GM23338 (cell line): ENCODE measurements at regions not wholly inside any gene's neighbourhood (a gene's known extent, or its start where the extent isn't known, plus 50 kb on each side); places are given as distances from the start of the nearest gene placed in this dataset.

Experiments
- ATAC-seq: fragments of 200-7000 bp; cut with Tn5 transposase; 3 replicates; pipeline ENCODE4 v1.9.1; 2020
- DNase-seq: peaks from one replicate; pipeline ENCODE4 v3.0.0-alpha.2; 2015; ENCODE audit warnings: low spot score
- H2AFZ ChIP-seq: fragments of 200-600 bp; sonication (generic); 2 replicates; pipeline ENCODE4 v1.8.0; 2016; ENCODE audit warnings: antibody characterized with exemption, mild to moderate bottlenecking, moderate library complexity
- H3F3A ChIP-seq: fragments of 200-600 bp; sonication (generic); replicated peaks from 2 replicates; pipeline ENCODE4 v1.8.0; 2017; ENCODE audit warnings: antibody characterized with exemption, mixed run types, low read depth
- H3K27ac ChIP-seq: fragments of 200-600 bp; sonication (generic); 2 replicates; pipeline ENCODE4 v1.6.1; 2016; ENCODE audit warnings: low read depth
- H3K27me3 ChIP-seq: fragments of 200-600 bp; sonication (generic); 2 replicates; pipeline ENCODE4 v1.8.0; 2016; ENCODE audit warnings: mild to moderate bottlenecking, mixed run types, moderate library complexity; ENCODE audit not compliant: insufficient read depth
- H3K36me3 ChIP-seq: fragments of 200-600 bp; sonication (generic); 2 replicates; pipeline ENCODE4 v1.8.0; 2016; ENCODE audit warnings: mild to moderate bottlenecking; ENCODE audit not compliant: insufficient read depth
- H3K4me1 ChIP-seq: fragments of 200-600 bp; sonication (generic); 2 replicates; pipeline ENCODE4 v1.8.0; 2016; ENCODE audit warnings: mild to moderate bottlenecking, moderate library complexity; ENCODE audit not compliant: insufficient read depth
- H3K4me2 ChIP-seq: fragments of 200-600 bp; sonication (generic); 2 replicates; pipeline ENCODE4 v1.7.1; 2017; ENCODE audit warnings: mixed run types
- H3K4me3 ChIP-seq: fragments of 200-600 bp; sonication (generic); 2 replicates; pipeline ENCODE4 v1.6.1; 2016; ENCODE audit warnings: mixed run types
- H3K79me2 ChIP-seq: fragments of 200-600 bp; sonication (generic); replicated peaks from 2 replicates; pipeline ENCODE4 v1.8.0; 2017; ENCODE audit warnings: mild to moderate bottlenecking; ENCODE audit not compliant: insufficient read depth
- H3K9me2 ChIP-seq: fragments of 200-600 bp; sonication (generic); 2 replicates; pipeline ENCODE4 v1.8.0; 2017; ENCODE audit not compliant: insufficient read depth
- H4K20me1 ChIP-seq: fragments of 200-600 bp; sonication (generic); replicated peaks from 2 replicates; pipeline ENCODE4 v1.8.0; 2017; ENCODE audit warnings: mild to moderate bottlenecking; ENCODE audit not compliant: insufficient read depth
- H3K27ac Mint-ChIP-seq: 2 replicates; pipeline ENCODE4 v1.8.0; 2020; ENCODE audit warnings: inconsistent platforms, mild to moderate bottlenecking, moderate library complexity, mixed read lengths
- H3K27me3 Mint-ChIP-seq: 3 replicates; pipeline ENCODE4 v1.8.0; 2022; ENCODE audit warnings: low read depth, mild to moderate bottlenecking, moderate library complexity, mixed read lengths, inconsistent platforms; ENCODE audit not compliant: insufficient read depth, poor library complexity
- H3K36me3 Mint-ChIP-seq: 3 replicates; pipeline ENCODE4 v1.8.0; 2021; ENCODE audit warnings: low read depth, mild to moderate bottlenecking, inconsistent platforms, moderate library complexity, mixed read lengths
- H3K4me1 Mint-ChIP-seq: 3 replicates; pipeline ENCODE4 v1.8.0; 2020; ENCODE audit warnings: mild to moderate bottlenecking, inconsistent platforms, mixed read lengths
- H3K4me3 Mint-ChIP-seq: 3 replicates; pipeline ENCODE4 v1.8.0; 2021; ENCODE audit warnings: moderate library complexity, mild to moderate bottlenecking, inconsistent platforms, mixed read lengths
- H3K9me3 Mint-ChIP-seq: 3 replicates; pipeline ENCODE4 v1.8.0; 2020; ENCODE audit warnings: moderate library complexity, mild to moderate bottlenecking, inconsistent platforms, mixed read lengths
- CREB1 ChIP-seq: fragments of 250-450 bp; sonication (Bioruptor Pico); IDR thresholded peaks from 2 replicates; pipeline ENCODE4 v1.5.0; 2020; ENCODE audit warnings: low read depth, mild to moderate bottlenecking, moderate library complexity
- CTCF ChIP-seq, 2 experiments: fragments of 200-600 bp in 1 of 2; sonication (generic) in 1 of 2; conservative IDR thresholded peaks; 2 replicates each; pipeline versions ENCODE4 v1.5.1 to v1.6.1; 2016 to 2017; ENCODE audit warnings: antibody characterized with exemption in 2 of 2, low read depth in 2 of 2, mild to moderate bottlenecking in 2 of 2, moderate library complexity in 1 of 2
- ETS1 ChIP-seq: IDR thresholded peaks from 2 replicates; pipeline ENCODE4 v1.6.1; 2016; ENCODE audit warnings: antibody characterized with exemption
- EZH2 ChIP-seq: fragments of 200-600 bp; sonication (generic); IDR thresholded peaks from one replicate; pipeline ENCODE4 v1.8.0; 2017; ENCODE audit warnings: antibody characterized with exemption, mild to moderate bottlenecking, low read depth; ENCODE audit not compliant: unreplicated experiment
- EZH2phosphoT487 ChIP-seq: fragments of 200-600 bp; sonication (generic); IDR thresholded peaks from one replicate; pipeline ENCODE4 v1.8.1; 2018; ENCODE audit warnings: antibody characterized with exemption; ENCODE audit not compliant: unreplicated experiment
- JUNB ChIP-seq: IDR thresholded peaks from one replicate; pipeline ENCODE4 v1.6.1; 2016; ENCODE audit warnings: antibody characterized with exemption; ENCODE audit not compliant: unreplicated experiment
- NANOG ChIP-seq: IDR thresholded peaks from 2 replicates; pipeline ENCODE4 v1.6.1; 2016; ENCODE audit warnings: antibody characterized with exemption, borderline replicate concordance
- POLR2AphosphoS5 ChIP-seq: IDR thresholded peaks from 2 replicates; pipeline ENCODE4 v1.6.1; 2016; ENCODE audit warnings: antibody characterized with exemption, low read depth
- REST ChIP-seq: IDR thresholded peaks from one replicate; pipeline ENCODE4 v1.6.1; 2018; ENCODE audit warnings: antibody characterized with exemption; ENCODE audit not compliant: unreplicated experiment
- STAT1 ChIP-seq: IDR thresholded peaks from one replicate; pipeline ENCODE4 v1.6.1; 2016; ENCODE audit warnings: antibody characterized with exemption; ENCODE audit not compliant: unreplicated experiment
- ZNF114 ChIP-seq: fragments of 250-450 bp; sonication (Bioruptor Pico); IDR thresholded peaks from 2 replicates; pipeline ENCODE4 v1.5.0; 2020; ENCODE audit warnings: mild to moderate bottlenecking, moderate library complexity
- ZNF331 ChIP-seq: fragments of 250-450 bp; sonication (Bioruptor Pico); IDR thresholded peaks from 2 replicates; pipeline ENCODE4 v1.5.0; 2020; ENCODE audit warnings: low read depth, mild to moderate bottlenecking, moderate library complexity
- ZNF462 ChIP-seq: fragments of 250-450 bp; sonication (Bioruptor Pico); IDR thresholded peaks from 2 replicates; pipeline ENCODE4 v1.5.0; 2020; ENCODE audit warnings: mild to moderate bottlenecking, moderate library complexity

GRCh38 chrX:38890326-38890725 is 89.1 kb downstream of the MID1IP1 start:
- Mint-ChIP-seq H3K4me3 (no peak overlapping the region), H3K4me1 (peaks cover 9% of the 10 kb centered on the region), H3K9me3 (no peaks in the 10 kb centered on the region), H3K27ac (no peak overlapping the region), H3K27me3 (peaks cover 3% of the 10 kb centered on the region), H3K36me3 (no peaks in the 10 kb centered on the region)
- Histone ChIP-seq H3K79me2 (no peaks in the 10 kb centered on the region), H4K20me1 (no peaks in the 10 kb centered on the region), H3K4me1 (no peaks in the 10 kb centered on the region; the same call in 1 of the 2 replicates), H3K27me3 (no peaks in the 10 kb centered on the region), H3K4me3 (no peak overlapping the region), H2AFZ (no peak overlapping the region), H3K9me2 (no peaks in the 10 kb centered on the region), H3F3A (no peaks in the 10 kb centered on the region), H3K36me3 (no peaks in the 10 kb centered on the region), H3K27ac (no peak overlapping the region), H3K4me2 (no peak overlapping the region)
- DNase-seq (no peak), ATAC-seq (no peak)
- TF ChIP-seq REST (no peak), JUNB (no peak), ZNF331 (CRISPR knock-in tag) (no peak), CREB1 (CRISPR knock-in tag) (no peak), EZH2 (no peak), EZH2phosphoT487 (no peak), NANOG (no peak), ZNF114 (no peak), CTCF (conservative IDR thresholded peaks at IDR 0.05; ENCODE audit: low read depth in 2 of 2) (no peak), POLR2AphosphoS5 (no peak), ZNF462 (CRISPR knock-in tag) (no peak), ETS1 (no peak), STAT1 (no peak)
